Smooth muscle cell (in vitro differentiated cells): ENCODE measurements at regions not wholly inside any gene's neighbourhood (a gene's known extent, or its start where the extent isn't known, plus 50 kb on each side); places are given as distances from the start of the nearest gene placed in this dataset.

Experiments used
- DNase-seq: peaks from one replicate; lab custom pipeline; 2025; ENCODE audit not compliant: unreplicated experiment; lab: John Stamatoyannopoulos, UW
- H2AFZ ChIP-seq: fragments of 200-600 bp; sonication (generic); 2 replicates; pipeline ENCODE4 v1.6.0; 2016; ENCODE audit warnings: antibody characterized with exemption, low read depth, mild to moderate bottlenecking
- H3F3A ChIP-seq: fragments of 200-600 bp; sonication (generic); 2 replicates; pipeline ENCODE4 v1.6.0; 2017; ENCODE audit warnings: antibody characterized with exemption, low read depth
- H3K27ac ChIP-seq: fragments of 200-600 bp; sonication (generic); 2 replicates; pipeline ENCODE4 v1.5.1; 2016; ENCODE audit warnings: low read depth, mild to moderate bottlenecking
- H3K27me3 ChIP-seq: fragments of 200-600 bp; sonication (generic); 2 replicates; pipeline ENCODE4 v1.6.1; 2016; ENCODE audit warnings: low read depth, mild to moderate bottlenecking
- H3K36me3 ChIP-seq: fragments of 200-600 bp; sonication (generic); 2 replicates; pipeline ENCODE4 v1.5.1; 2016; ENCODE audit warnings: low read depth
- H3K4me1 ChIP-seq: fragments of 200-600 bp; sonication (generic); 2 replicates; pipeline ENCODE4 v1.5.1; 2016; ENCODE audit warnings: low read depth
- H3K4me2 ChIP-seq: fragments of 200-600 bp; sonication (generic); 2 replicates; pipeline ENCODE4 v1.6.0; 2016; ENCODE audit warnings: mild to moderate bottlenecking
- H3K4me3 ChIP-seq: fragments of 200-600 bp; sonication (generic); 2 replicates; pipeline ENCODE4 v1.5.1; 2016; ENCODE audit warnings: mild to moderate bottlenecking
- H3K79me2 ChIP-seq: fragments of 200-600 bp; sonication (generic); 2 replicates; pipeline ENCODE4 v1.6.0; 2016; ENCODE audit warnings: low read depth, mild to moderate bottlenecking
- H3K9ac ChIP-seq: fragments of 200-600 bp; sonication (generic); 2 replicates; pipeline ENCODE4 v1.6.0; 2016; ENCODE audit warnings: low read depth
- H3K9me3 ChIP-seq: fragments of 200-600 bp; sonication (generic); replicated peaks from 2 replicates; pipeline ENCODE4 v1.5.1; 2016; ENCODE audit warnings: low read depth
- H4K20me1 ChIP-seq: fragments of 200-600 bp; sonication (generic); 2 replicates; pipeline ENCODE4 v1.6.0; 2016; ENCODE audit warnings: low read depth
- WGBS: methylation state at CpG from one replicate; pipeline ENCODE4 v1.1.7; 2016; ENCODE audit warnings: low lambda C conversion rate; 5-methylcytosine and 5-hydroxymethylcytosine counted together
- TF ChIP-seq, protein P1 (sequence below): fragments of 200-600 bp; sonication (generic); IDR thresholded peaks from 2 replicates; pipeline ENCODE4 v1.5.1; 2017; ENCODE audit warnings: borderline replicate concordance, mild to moderate bottlenecking, antibody characterized with exemption; ENCODE audit not compliant: insufficient read depth, poor library complexity, severe bottlenecking

- H3K9me3 ChIP-seq: no peaks in the 10 kb centered on the region
- TF ChIP-seq, protein P1, sequence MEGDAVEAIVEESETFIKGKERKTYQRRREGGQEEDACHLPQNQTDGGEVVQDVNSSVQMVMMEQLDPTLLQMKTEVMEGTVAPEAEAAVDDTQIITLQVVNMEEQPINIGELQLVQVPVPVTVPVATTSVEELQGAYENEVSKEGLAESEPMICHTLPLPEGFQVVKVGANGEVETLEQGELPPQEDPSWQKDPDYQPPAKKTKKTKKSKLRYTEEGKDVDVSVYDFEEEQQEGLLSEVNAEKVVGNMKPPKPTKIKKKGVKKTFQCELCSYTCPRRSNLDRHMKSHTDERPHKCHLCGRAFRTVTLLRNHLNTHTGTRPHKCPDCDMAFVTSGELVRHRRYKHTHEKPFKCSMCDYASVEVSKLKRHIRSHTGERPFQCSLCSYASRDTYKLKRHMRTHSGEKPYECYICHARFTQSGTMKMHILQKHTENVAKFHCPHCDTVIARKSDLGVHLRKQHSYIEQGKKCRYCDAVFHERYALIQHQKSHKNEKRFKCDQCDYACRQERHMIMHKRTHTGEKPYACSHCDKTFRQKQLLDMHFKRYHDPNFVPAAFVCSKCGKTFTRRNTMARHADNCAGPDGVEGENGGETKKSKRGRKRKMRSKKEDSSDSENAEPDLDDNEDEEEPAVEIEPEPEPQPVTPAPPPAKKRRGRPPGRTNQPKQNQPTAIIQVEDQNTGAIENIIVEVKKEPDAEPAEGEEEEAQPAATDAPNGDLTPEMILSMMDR: no peak
- 95% methylated on average over 20 of the region's 20 CpGs for WGBS
Measured at GRCh38 chr22:49097171-49097925, 730.3 kb downstream of the BRD1 start.

DNA sequence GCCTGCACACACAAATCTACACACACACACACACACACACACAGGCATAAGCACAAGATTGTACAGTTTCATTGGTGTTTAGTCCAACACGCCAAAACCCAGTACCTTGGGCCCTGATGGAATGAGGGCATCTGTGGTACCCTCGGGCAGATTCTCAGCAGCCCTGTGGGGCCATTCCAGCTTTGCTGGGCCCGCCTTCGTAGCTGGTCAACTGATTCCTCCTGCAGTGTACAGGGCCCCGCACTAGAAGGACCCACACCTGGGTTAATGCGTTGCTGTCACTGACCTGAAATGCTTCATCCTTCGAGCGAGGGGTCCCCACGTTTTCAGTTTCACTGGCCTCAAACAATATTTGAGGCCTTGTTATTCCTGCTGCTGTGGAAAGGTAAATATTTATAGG lies 731.2 kb downstream of the BRD1 start:
- Histone ChIP-seq H3K4me3 (no peak overlapping the region), H3K9me3 (no peaks in the 10 kb centered on the region), H3K4me2 (no peak overlapping the region), H3K27me3 (no peaks in the 10 kb centered on the region), H3F3A (no peaks in the 10 kb centered on the region), H3K27ac (no peak overlapping the region), H3K36me3 (no peaks in the 10 kb centered on the region), H4K20me1 (no peaks in the 10 kb centered on the region), H3K79me2 (no peaks in the 10 kb centered on the region), H3K9ac (no peak overlapping the region), H3K4me1 (no peaks in the 10 kb centered on the region), H2AFZ (no peak overlapping the region)
- WGBS: 91% methylated on average over 9 of the region's 9 CpGs
- TF ChIP-seq, protein P1: no peak
- no peak for DNase-seq

More at GRCh38 chr22:49097171-49097925, 730.3 kb downstream of the BRD1 start:
- no peak overlapping the region for H3K4me3 ChIP-seq
- no peaks in the 10 kb centered on the region for H3K79me2 ChIP-seq
- no peak overlapping the region for H3K27ac ChIP-seq
- DNase-seq: no peak
- H3K4me2 ChIP-seq: no peak overlapping the region
- no peaks in the 10 kb centered on the region for H3K4me1 ChIP-seq
- H3F3A ChIP-seq: no peaks in the 10 kb centered on the region
- H3K36me3 ChIP-seq: no peaks in the 10 kb centered on the region
- no peak overlapping the region for H3K9ac ChIP-seq
- no peaks in the 10 kb centered on the region for H3K27me3 ChIP-seq
- H4K20me1 ChIP-seq: no peaks in the 10 kb centered on the region
- H2AFZ ChIP-seq: no peak overlapping the region

- Histone ChIP-seq H3K9ac (no peak overlapping the region), H3K4me1 (no peaks in the 10 kb centered on the region), H3K9me3 (no peaks in the 10 kb centered on the region), H3K36me3 (no peaks in the 10 kb centered on the region), H3K27ac (no peak overlapping the region), H4K20me1 (no peaks in the 10 kb centered on the region), H3F3A (no peaks in the 10 kb centered on the region), H3K27me3 (no peaks in the 10 kb centered on the region), H3K79me2 (no peaks in the 10 kb centered on the region), H3K4me3 (no peak overlapping the region), H2AFZ (no peak overlapping the region), H3K4me2 (no peak overlapping the region)
- DNase-seq: no peak
- WGBS: 94% methylated on average over 19 of the region's 19 CpGs
- TF ChIP-seq, protein P1: no peak
Measured at GRCh38 chr22:49095366-49095765, 732.3 kb downstream of the BRD1 start.

GRCh38 chr22:49094858-49095257 lies 732.8 kb downstream of the BRD1 start:
- Histone ChIP-seq H3K79me2 (no peaks in the 10 kb centered on the region), H4K20me1 (no peaks in the 10 kb centered on the region), H2AFZ (no peak overlapping the region), H3F3A (no peaks in the 10 kb centered on the region), H3K27me3 (no peaks in the 10 kb centered on the region), H3K9me3 (no peaks in the 10 kb centered on the region), H3K36me3 (no peaks in the 10 kb centered on the region), H3K4me3 (no peak overlapping the region), H3K4me1 (no peaks in the 10 kb centered on the region), H3K27ac (no peak overlapping the region), H3K4me2 (no peak overlapping the region), H3K9ac (no peak overlapping the region)
- DNase-seq: no peak
- TF ChIP-seq, protein P1: no peak
- 92% methylated on average over 18 of the region's 18 CpGs for WGBS
